Cardiac fibroblast (primary cell): ENCODE measurements at regions not wholly inside any gene's neighbourhood (a gene's known extent, or its start where the extent isn't known, plus 50 kb on each side); places are given as distances from the start of the nearest gene placed in this dataset.

Experiments used
- DNase-seq, 2 donors: peaks; one replicate each; pipeline versions ENCODE4 v3.0.0 to v3.0.0-alpha.2; 2010; ENCODE audit warnings: low read depth in 2 of 2
- H3K4me3 ChIP-seq, 2 donors: replicated peaks in 1 of 2; 1 replicate in 1 of 2; 2 replicates in 1 of 2; pipeline ENCODE4 v1.5.1; 2011; ENCODE audit warnings: low read depth in 2 of 2, low read length in 2 of 2, mild to moderate bottlenecking in 2 of 2, moderate library complexity in 1 of 2
- CTCF ChIP-seq: IDR thresholded peaks from one replicate; pipeline ENCODE4 v1.5.1; 2011; ENCODE audit warnings: low read depth, mild to moderate bottlenecking, low read length, inconsistent platforms

GRCh38 chr12:24741216-24741615 lies 207.7 kb downstream of the BCAT1 start:
- no peak for DNase-seq
- TF ChIP-seq CTCF = no peak
- no peak overlapping the region for H3K4me3 ChIP-seq

- no peak for DNase-seq
- no peak overlapping the region for H3K4me3 ChIP-seq
- TF ChIP-seq CTCF = no peak
These were observed 209.7 kb downstream of the BCAT1 start for GRCh38 chr12:24739106-24739779.

GRCh38 chr12:24738441-24738840 lies 210.5 kb downstream of the BCAT1 start:
- no peak for TF ChIP-seq CTCF
- H3K4me3 ChIP-seq = no peak overlapping the region
- DNase-seq = no peak

- no peak for TF ChIP-seq CTCF
- H3K4me3 ChIP-seq = no peak overlapping the region
- DNase-seq = no peak
These were observed 217.3 kb downstream of the BCAT1 start for GRCh38 chr12:24731596-24731995.

GRCh38 chr12:24730489-24730896 lies 218.4 kb downstream of the BCAT1 start:
- TF ChIP-seq CTCF = no peak
- DNase-seq = no peak
- no peak overlapping the region for H3K4me3 ChIP-seq

GRCh38 chr12:24728826-24729225 lies 220.1 kb downstream of the BCAT1 start:
- H3K4me3 ChIP-seq = no peak overlapping the region
- no peak for DNase-seq
- no peak for TF ChIP-seq CTCF

- DNase-seq = peak; percentile 62 to 66
- H3K4me3 ChIP-seq = no peak overlapping the region
- peak; percentile 62 for TF ChIP-seq CTCF
These were observed 220.5 kb downstream of the BCAT1 start for GRCh38 chr12:24728366-24728765.
